Heart left ventricle (tissue), 16 donors: ENCODE measurements at regions not wholly inside any gene's neighbourhood (a gene's known extent, or its start where the extent isn't known, plus 50 kb on each side); places are given as distances from the start of the nearest gene placed in this dataset.
"Not testable (repeated sequence)": the region's sequence is repeated elsewhere in the genome, so short reads cannot be mapped to it uniquely, and the experiment has no call there.

Experiments
- ATAC-seq, 4 donors: fragments of 200-7000 bp; cut with Tn5 transposase; one replicate each; pipeline ENCODE4 v1.9.1; 2020 to 2022; ENCODE audit warnings: moderate library complexity in 4 of 4, mild to moderate bottlenecking in 3 of 4, moderate number of reproducible peaks in 1 of 4
- DNase-seq, 5 donors: peaks; one replicate each; pipeline ENCODE4 v3.0.0-alpha.2; 2020
- H3K27ac ChIP-seq, 12 donors: fragments of 200-600 bp; sonication (generic) in 4 of 12; one replicate each; pipeline versions ENCODE4 v1.5.0 to v1.8.0; 2016 to 2022; ENCODE audit warnings: mild to moderate bottlenecking in 2 of 12
- H3K27me3 ChIP-seq, 9 donors: fragments of 200-600 bp; sonication (generic) in 2 of 9; one replicate each; pipeline versions ENCODE4 v1.5.1 to v1.8.0; 2016 to 2022; ENCODE audit warnings: mild to moderate bottlenecking in 3 of 9
- H3K36me3 ChIP-seq, 9 donors: fragments of 200-600 bp; sonication (generic) in 2 of 9; one replicate each; pipeline versions ENCODE4 v1.5.0 to v1.8.0; 2018 to 2022; ENCODE audit warnings: mild to moderate bottlenecking in 2 of 9
- H3K4me1 ChIP-seq, 12 donors: fragments of 200-600 bp; sonication (generic) in 4 of 12; one replicate each; pipeline versions ENCODE4 v1.5.0 to v1.8.0; 2016 to 2022; ENCODE audit warnings: mild to moderate bottlenecking in 3 of 12
- H3K4me3 ChIP-seq, 12 donors: fragments of 200-600 bp; sonication (generic) in 4 of 12; one replicate each; pipeline versions ENCODE4 v1.5.0 to v1.8.0; 2017 to 2022; ENCODE audit warnings: mild to moderate bottlenecking in 9 of 12, moderate library complexity in 4 of 12
- H3K9me3 ChIP-seq, 12 donors: fragments of 200-600 bp; sonication (generic) in 4 of 12; one replicate each; pipeline versions ENCODE4 v1.5.0 to v1.8.0; 2016 to 2022; ENCODE audit warnings: mild to moderate bottlenecking in 1 of 12
- CTCF ChIP-seq, 12 donors: fragments of 200-600 bp; sonication (generic) in 4 of 12; IDR thresholded peaks; one replicate each; pipeline versions ENCODE4 v1.5.0 to v1.8.0; 2018 to 2022; ENCODE audit warnings: antibody characterized with exemption in 12 of 12, mild to moderate bottlenecking in 5 of 12
- POLR2A ChIP-seq, 2 donors: fragments of 450-650 bp; IDR thresholded peaks; one replicate each; pipeline ENCODE4 v1.6.1; 2017; ENCODE audit warnings: antibody characterized with exemption in 2 of 2, mild to moderate bottlenecking in 2 of 2, moderate library complexity in 2 of 2
- WGBS, 4 donors: extraction: QIAGEN DNeasy Blood & Tissue Kit in 2 of 4; methylation state at CpG; one replicate each; pipeline versions ENCODE4 v1.1.5 to v1.1.7; 2013 to 2018; 5-methylcytosine and 5-hydroxymethylcytosine counted together
- intact Hi-C, 10 donors: fragments of 100-400 bp; cut with DNase I; formaldehyde crosslinking; loops; one replicate each; pipeline versions ENCODE4 v1.11.1 to v1.14.2; 2022
- donor health status: ischemic (EF 13 %, LVEDD 7.1; RV severe dilation, severe dysfunction).
- donor health status: healthy with polysubstance abuse.
- donor health status: DM: no; HTN: yes; CAD: no.
- donor health status: DM: no; HTN: no; CAD: no.
- donor health status: ischemic (EF 25% LVEDD 6.9; RV normal size, moderate dysfunction).
- donor health status: ischemic (EF 25% LVEDD 5.7; RV mildly dilated, moderate dysfunction).
- donor health status: healthy.
- donor health status: DM: yes; HTN: yes; CAD: no.
- donor health status: ischemic (EF 35%, LVEDD 5.7; RV mildly dilated, moderate dysfunction).
- donor health status: nonischemic (EF 11% LVEDD 7.7; RV severe dilation, severe dysfunction).
- donor health status: DM: yes; HTN: yes; CAD: no.
- donor health status: PGD.
- donor health status: ischemic (EF 29% LVEDD 5.4; RV normal size, mild dysfunction).
- donor health status: nonischemic (EF 23%, LVEDD 6.1; RV moderate dilation, normal function).

GRCh38 chr1:110265186-110265585 is 55.1 kb downstream of the KCNC4 start:
- Histone ChIP-seq H3K4me3 (no peak overlapping the region), H3K36me3 (no peaks in the 10 kb centered on the region), H3K27ac (peak overlapping the region in 2 of 12 donors; percentile 21 to 55), H3K9me3 (no peaks in the 10 kb centered on the region), H3K4me1 (peaks cover 0 to 18% (median 4%) of the 10 kb centered on the region in 12 donors), H3K27me3 (no peaks in the 10 kb centered on the region)
- ATAC-seq (no peak), DNase-seq (no peak)
- intact Hi-C loops, result loop anchor here in 2 of 10 donors (10.0 kb wide), 1 partner anchor 50 kb away; the partner anchor contains the start of gene KCNC4 (in 2 of the 2)
- 87 to 92% (median 90%) methylated on average over 2 of the region's 2 CpGs for whole genome bisulfite sequencing, 4 donors
- TF ChIP-seq POLR2A (IDR thresholded peaks at IDR 0.05), result no peak
- no peak for TF ChIP-seq CTCF (IDR thresholded peaks at IDR 0.05)

- no peak overlapping the region for H3K4me3 ChIP-seq
- intact Hi-C loops, result loop anchor here in 2 of 10 donors (10.0 kb wide), 1 partner anchor 52 kb away; the partner anchor contains the start of gene KCNC4 (in 2 of the 2)
- no peaks in the 10 kb centered on the region for H3K9me3 ChIP-seq
- 85 to 96% (median 92%) methylated on average over 4 of the region's 4 CpGs for WGBS, 4 donors
- H3K4me1 ChIP-seq, result peaks cover 0 to 18% (median 4%) of the 10 kb centered on the region in 12 donors
- no peak for DNase-seq
- no peak overlapping the region for H3K27ac ChIP-seq
- H3K27me3 ChIP-seq, result no peaks in the 10 kb centered on the region
- no peak for ATAC-seq
- no peaks in the 10 kb centered on the region for H3K36me3 ChIP-seq
- TF ChIP-seq CTCF (IDR thresholded peaks at IDR 0.05), result no peak
Measured at GRCh38 chr1:110266834-110267233, 56.7 kb downstream of the KCNC4 start.

GRCh38 chr1:110267260-110267659 is 57.1 kb downstream of the KCNC4 start:
- intact Hi-C loops, result loop anchor here in 2 of 10 donors (10.0 kb wide), 1 partner anchor 52 kb away; the partner anchor contains the start of gene KCNC4 (in 2 of the 2)
- Histone ChIP-seq H3K4me3 (no peak overlapping the region), H3K9me3 (no peaks in the 10 kb centered on the region), H3K4me1 (peaks cover 0 to 18% (median 4%) of the 10 kb centered on the region in 12 donors), H3K36me3 (no peaks in the 10 kb centered on the region), H3K27ac (no peak overlapping the region), H3K27me3 (no peaks in the 10 kb centered on the region)
- ATAC-seq (no peak), DNase-seq (no peak)
- 79 to 89% (median 86%) methylated on average over 7 of the region's 7 CpGs for WGBS, 4 donors
- TF ChIP-seq POLR2A (IDR thresholded peaks at IDR 0.05) (no peak), CTCF (IDR thresholded peaks at IDR 0.05) (no peak)

- intact Hi-C loops, result no loop called here
Measured at GRCh38 chr1:110272045-110272444, 61.9 kb downstream of the KCNC4 start.

GRCh38 chr1:110273832-110274231 is 63.7 kb downstream of the KCNC4 start:
- ATAC-seq, DNase-seq, H3K27me3 ChIP-seq, H3K4me1 ChIP-seq, H3K36me3 ChIP-seq, intact Hi-C loops, H3K4me3 ChIP-seq, H3K27ac ChIP-seq, H3K9me3 ChIP-seq: not testable (repeated sequence)
- WGBS, 4 donors, result 79 to 87% (median 82%) methylated on average over 2 of the region's 2 CpGs

More at GRCh38 chr1:110272045-110272444, 61.9 kb downstream of the KCNC4 start:
- ATAC-seq (no peak), DNase-seq (no peak)
- no peak overlapping the region for H3K4me3 ChIP-seq
- TF ChIP-seq CTCF (IDR thresholded peaks at IDR 0.05) (no peak), POLR2A (IDR thresholded peaks at IDR 0.05) (no peak)
- H3K27me3 ChIP-seq, result peaks cover 0 to 3% (median 0%) of the 10 kb centered on the region in 9 donors
- peaks cover 0 to 9% (median 0%) of the 10 kb centered on the region in 12 donors for H3K9me3 ChIP-seq
- H3K4me1 ChIP-seq, result no peaks in the 10 kb centered on the region
- no peaks in the 10 kb centered on the region for H3K36me3 ChIP-seq
- no peak overlapping the region for H3K27ac ChIP-seq
